ENCODE measurements at regions not wholly inside any gene's neighbourhood (a gene's known extent, or its start where the extent isn't known, plus 50 kb on each side); places are given as distances from the start of the nearest gene placed in this dataset.

DNA sequence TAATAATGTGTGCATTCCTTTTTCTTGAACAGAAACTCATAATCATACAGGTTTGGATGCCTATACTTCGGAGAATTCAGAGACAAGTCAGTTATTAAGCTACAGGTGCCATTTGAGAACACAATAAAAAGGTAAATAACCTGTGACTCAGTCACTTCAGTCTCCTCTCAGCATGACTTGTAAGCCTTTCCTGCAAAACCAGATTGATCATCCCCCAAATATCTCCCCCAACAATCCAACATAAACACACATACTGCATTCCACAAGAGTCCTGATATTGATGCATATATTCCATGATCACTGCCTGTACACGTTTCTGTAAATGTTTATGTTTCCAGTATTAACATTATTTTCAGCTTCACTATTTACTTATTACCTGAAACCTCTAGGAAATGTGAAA is 110.8 kb downstream of the PWWP3B start:
- Histone ChIP-seq H2BK5ac (ENCODE audit: insufficient read length, low read length) (no peak overlapping the region), H2BK15ac (ENCODE audit: low read depth, low read length) (no peak overlapping the region), H2AK5ac (ENCODE audit: insufficient read length, low read length) (no peak overlapping the region), H3K4me1 (ENCODE audit: insufficient read depth, low read length) (no peaks in the 10 kb centered on the region), H3K27me3 (ENCODE audit: insufficient read depth, low read length) (no peaks in the 10 kb centered on the region), H3K14ac (ENCODE audit: insufficient read depth, low read length) (no peak overlapping the region), H2BK12ac (ENCODE audit: insufficient read length, low read depth, low read length) (no peak overlapping the region), H3K79me2 (ENCODE audit: insufficient read depth, low read length) (no peaks in the 10 kb centered on the region), H4K91ac (ENCODE audit: insufficient read length, low read depth, low read length) (no peak overlapping the region), H3K9me3 (ENCODE audit: control insufficient read depth, low read depth, low read length) (peaks cover 23% of the 10 kb centered on the region), H3K27ac (ENCODE audit: insufficient read length, low read depth, low read length) (no peak overlapping the region), H2BK20ac (ENCODE audit: low read depth, low read length, poor library complexity, severe bottlenecking) (no peak overlapping the region), H3T11ph (ENCODE audit: low read length) (no peak overlapping the region), H3K18ac (ENCODE audit: insufficient read length, low read depth, low read length) (no peak overlapping the region), H3K23me2 (ENCODE audit: insufficient read length, low read depth, low read length, poor library complexity, severe bottlenecking) (no peaks in the 10 kb centered on the region), H2BK120ac (ENCODE audit: low read depth, low read length, poor library complexity, severe bottlenecking) (no peak overlapping the region), H3K56ac (ENCODE audit: insufficient read length, low read depth, low read length) (no peak overlapping the region), H4K5ac (ENCODE audit: insufficient read length, low read depth, low read length) (no peak overlapping the region), H3K79me1 (ENCODE audit: insufficient read depth, low read depth, low read length, poor library complexity, severe bottlenecking) (no peaks in the 10 kb centered on the region), H4K8ac (replicated peaks; ENCODE audit: insufficient read length, low read depth, low read length) (no peak overlapping the region), H2AFZ (ENCODE audit: low read length) (no peak overlapping the region), H3K4me2 (ENCODE audit: insufficient read depth, insufficient read length, low read length) (no peak overlapping the region), H3K4ac (ENCODE audit: low read depth, low read length) (no peak overlapping the region), H4K20me1 (ENCODE audit: control insufficient read depth, insufficient read depth, insufficient read length) (no peaks in the 10 kb centered on the region), H3K9ac (ENCODE audit: extremely low read depth, insufficient read length, low read length) (no peak overlapping the region), H3K23ac (ENCODE audit: insufficient read length, low read depth, low read length) (no peak overlapping the region)
- WGBS (ENCODE audit: extremely low coverage, insufficient read length, low lambda C conversion rate) = no CpG with 5 or more reads among the region's 2 CpGs
- no peak for DNase-seq
- H3K9me3 Mint-ChIP-seq = peaks cover 37 to 50% of the 10 kb centered on the region in 2 experiments
- H3K4me3 Mint-ChIP-seq = no peak overlapping the region
- H3K27ac Mint-ChIP-seq = no peak overlapping the region
- no peaks in the 10 kb centered on the region for H3K27me3 Mint-ChIP-seq (ENCODE audit: low read depth)
- no peaks in the 10 kb centered on the region; a peak in 1 of 7 replicates for H3K36me3 Mint-ChIP-seq (ENCODE audit: insufficient read depth in 1 of 3, low read depth in 3 of 3)
- H3K4me1 Mint-ChIP-seq = no peaks in the 10 kb centered on the region
- TF ChIP-seq, protein P1, sequence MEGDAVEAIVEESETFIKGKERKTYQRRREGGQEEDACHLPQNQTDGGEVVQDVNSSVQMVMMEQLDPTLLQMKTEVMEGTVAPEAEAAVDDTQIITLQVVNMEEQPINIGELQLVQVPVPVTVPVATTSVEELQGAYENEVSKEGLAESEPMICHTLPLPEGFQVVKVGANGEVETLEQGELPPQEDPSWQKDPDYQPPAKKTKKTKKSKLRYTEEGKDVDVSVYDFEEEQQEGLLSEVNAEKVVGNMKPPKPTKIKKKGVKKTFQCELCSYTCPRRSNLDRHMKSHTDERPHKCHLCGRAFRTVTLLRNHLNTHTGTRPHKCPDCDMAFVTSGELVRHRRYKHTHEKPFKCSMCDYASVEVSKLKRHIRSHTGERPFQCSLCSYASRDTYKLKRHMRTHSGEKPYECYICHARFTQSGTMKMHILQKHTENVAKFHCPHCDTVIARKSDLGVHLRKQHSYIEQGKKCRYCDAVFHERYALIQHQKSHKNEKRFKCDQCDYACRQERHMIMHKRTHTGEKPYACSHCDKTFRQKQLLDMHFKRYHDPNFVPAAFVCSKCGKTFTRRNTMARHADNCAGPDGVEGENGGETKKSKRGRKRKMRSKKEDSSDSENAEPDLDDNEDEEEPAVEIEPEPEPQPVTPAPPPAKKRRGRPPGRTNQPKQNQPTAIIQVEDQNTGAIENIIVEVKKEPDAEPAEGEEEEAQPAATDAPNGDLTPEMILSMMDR (conservative IDR thresholded peaks at IDR 0.05) = no peak

All from H9 (cell line).